Breast epithelium (tissue), 4 donors: ENCODE measurements at regions not wholly inside any gene's neighbourhood (a gene's known extent, or its start where the extent isn't known, plus 50 kb on each side); places are given as distances from the start of the nearest gene placed in this dataset.

Source experiments
- DNase-seq, 2 donors: peaks; one replicate each; pipeline ENCODE4 v3.0.0-alpha.2; 2019; ENCODE audit warnings: low spot score in 2 of 2
- H3K27ac ChIP-seq, 2 donors: fragments of 200-600 bp; sonication (generic) in 1 of 2; one replicate each; pipeline ENCODE4 v1.5.1; 2016 to 2019; ENCODE audit warnings: mild to moderate bottlenecking in 1 of 2
- H3K27me3 ChIP-seq, 2 donors: fragments of 200-600 bp; sonication (generic) in 1 of 2; one replicate each; pipeline versions ENCODE4 v1.5.1 to v1.6.0; 2017 to 2019; ENCODE audit warnings: control low read depth in 1 of 2, mild to moderate bottlenecking in 1 of 2
- H3K36me3 ChIP-seq: fragments of 200-600 bp; one replicate; pipeline ENCODE4 v1.5.1; 2019
- H3K4me1 ChIP-seq, 2 donors: fragments of 200-600 bp; sonication (generic); one replicate each; pipeline ENCODE4 v1.5.1; 2016 to 2019; ENCODE audit warnings: control low read depth in 1 of 2
- H3K4me3 ChIP-seq, 3 donors: fragments of 200-600 bp; sonication (generic); 1 replicate in 2 of 3; 2 replicates in 1 of 3; pipeline ENCODE4 v1.5.1; 2016 to 2019; ENCODE audit warnings: mild to moderate bottlenecking in 3 of 3, moderate library complexity in 2 of 3
- H3K9me3 ChIP-seq, 2 donors: fragments of 200-600 bp; sonication (generic) in 1 of 2; one replicate each; pipeline ENCODE4 v1.5.1; 2016 to 2019; ENCODE audit warnings: control low read depth in 1 of 2
- CTCF ChIP-seq, 3 donors: fragments of 450-650 bp; IDR thresholded peaks; one replicate each; pipeline ENCODE4 v1.5.1; 2016 to 2017; ENCODE audit warnings: antibody characterized with exemption in 3 of 3, mild to moderate bottlenecking in 3 of 3, moderate library complexity in 3 of 3
- POLR2A ChIP-seq: fragments of 450-650 bp; IDR thresholded peaks from one replicate; pipeline ENCODE4 v1.6.1; 2016; ENCODE audit warnings: antibody characterized with exemption, mild to moderate bottlenecking, moderate library complexity
- POLR2AphosphoS5 ChIP-seq, 3 donors: sonication (generic); formaldehyde crosslinking; IDR thresholded peaks; one replicate each; pipeline ENCODE4 v1.6.1; 2017; ENCODE audit warnings: antibody characterized with exemption in 3 of 3
- intact Hi-C: fragments of 100-400 bp; cut with DNase I; formaldehyde crosslinking; loops from one replicate; pipeline ENCODE4 v1.15.1; 2023; ENCODE audit warnings: low total_unique reads

- intact Hi-C loops = no loop called here
- no peaks in the 10 kb centered on the region for H3K36me3 ChIP-seq
Measured at GRCh38 chr22:27303718-27304117, 497.8 kb downstream of the MN1 start.

GRCh38 chr22:27306771-27307170 is 494.8 kb downstream of the MN1 start:
- DNase-seq = no peak
- intact Hi-C loops = no loop called here
- H3K9me3 ChIP-seq = no peaks in the 10 kb centered on the region
- no peak overlapping the region for H3K4me3 ChIP-seq
- H3K36me3 ChIP-seq = no peaks in the 10 kb centered on the region
- no peak overlapping the region for H3K27ac ChIP-seq
- no peaks in the 10 kb centered on the region for H3K4me1 ChIP-seq
- TF ChIP-seq CTCF (IDR thresholded peaks at IDR 0.05) (no peak), POLR2AphosphoS5 (IDR thresholded peaks at IDR 0.05) (no peak), POLR2A (no peak)
- H3K27me3 ChIP-seq = no peaks in the 10 kb centered on the region

More at GRCh38 chr22:27303718-27304117, 497.8 kb downstream of the MN1 start:
- no peak overlapping the region for H3K27ac ChIP-seq
- H3K27me3 ChIP-seq = no peaks in the 10 kb centered on the region
- DNase-seq = no peak
- no peak overlapping the region for H3K4me3 ChIP-seq
- no peaks in the 10 kb centered on the region for H3K9me3 ChIP-seq
- no peak for TF ChIP-seq CTCF (IDR thresholded peaks at IDR 0.05)
- no peaks in the 10 kb centered on the region for H3K4me1 ChIP-seq

- H3K4me3 ChIP-seq = no peak overlapping the region
- H3K27me3 ChIP-seq = no peaks in the 10 kb centered on the region
- no peaks in the 10 kb centered on the region for H3K9me3 ChIP-seq
- H3K27ac ChIP-seq = no peak overlapping the region
- no peak for DNase-seq
- H3K4me1 ChIP-seq = no peaks in the 10 kb centered on the region
- H3K36me3 ChIP-seq = no peaks in the 10 kb centered on the region
- TF ChIP-seq POLR2AphosphoS5 (IDR thresholded peaks at IDR 0.05) (no peak), CTCF (IDR thresholded peaks at IDR 0.05) (no peak), POLR2A (no peak)
- intact Hi-C loops = no loop called here
Measured at GRCh38 chr22:27307545-27308247, 493.9 kb downstream of the MN1 start.

GRCh38 chr22:27308513-27308912 is 493.0 kb downstream of the MN1 start:
- Histone ChIP-seq H3K27ac (no peak overlapping the region), H3K4me1 (no peaks in the 10 kb centered on the region), H3K9me3 (no peaks in the 10 kb centered on the region), H3K27me3 (no peaks in the 10 kb centered on the region), H3K36me3 (no peaks in the 10 kb centered on the region), H3K4me3 (no peak overlapping the region)
- TF ChIP-seq CTCF (IDR thresholded peaks at IDR 0.05) = no peak
- no peak for TF ChIP-seq POLR2AphosphoS5 (IDR thresholded peaks at IDR 0.05)
- no peak for TF ChIP-seq POLR2A
- intact Hi-C loops = no loop called here
- no peak for DNase-seq

- no peak overlapping the region for H3K27ac ChIP-seq
- H3K9me3 ChIP-seq = no peaks in the 10 kb centered on the region
- intact Hi-C loops = no loop called here
- no peaks in the 10 kb centered on the region for H3K27me3 ChIP-seq
- H3K4me3 ChIP-seq = no peak overlapping the region
- no peaks in the 10 kb centered on the region for H3K36me3 ChIP-seq
- no peaks in the 10 kb centered on the region for H3K4me1 ChIP-seq
- no peak for DNase-seq
- TF ChIP-seq POLR2AphosphoS5 (IDR thresholded peaks at IDR 0.05) (no peak), POLR2A (no peak), CTCF (IDR thresholded peaks at IDR 0.05) (no peak)
Measured at GRCh38 chr22:27309697-27310096, 491.9 kb downstream of the MN1 start.
